KMS-11 (cell line): ENCODE measurements at regions not wholly inside any gene's neighbourhood (a gene's known extent, or its start where the extent isn't known, plus 50 kb on each side); places are given as distances from the start of the nearest gene placed in this dataset.

Experiments used
- H2AFZ ChIP-seq: fragments of 200-600 bp; sonication (generic); 2 replicates; pipeline ENCODE4 v1.6.1; 2016; ENCODE audit warnings: antibody characterized with exemption, mixed run types, low read depth
- H3K27ac ChIP-seq: fragments of 200-600 bp; sonication (generic); 2 replicates; pipeline ENCODE4 v1.6.1; 2016; ENCODE audit warnings: mild to moderate bottlenecking, mixed run types
- H3K27me3 ChIP-seq: fragments of 200-600 bp; sonication (generic); 2 replicates; pipeline ENCODE4 v1.6.1; 2017; ENCODE audit warnings: mild to moderate bottlenecking, low read depth, mixed run types, moderate library complexity; ENCODE audit not compliant: insufficient read depth
- H3K36me3 ChIP-seq: fragments of 200-600 bp; sonication (generic); 2 replicates; pipeline ENCODE4 v1.6.1; 2017; ENCODE audit warnings: mild to moderate bottlenecking, mixed run types; ENCODE audit not compliant: insufficient read depth
- H3K4me1 ChIP-seq: fragments of 200-600 bp; sonication (generic); 2 replicates; pipeline ENCODE4 v1.6.1; 2016; ENCODE audit warnings: mild to moderate bottlenecking, low read depth, mixed run types; ENCODE audit not compliant: poor library complexity, severe bottlenecking
- H3K4me2 ChIP-seq: fragments of 200-600 bp; sonication (generic); 2 replicates; pipeline ENCODE4 v1.7.0; 2016; ENCODE audit warnings: mild to moderate bottlenecking, mixed run types
- H3K4me3 ChIP-seq: fragments of 200-600 bp; sonication (generic); IDR thresholded peaks from 2 replicates; pipeline ENCODE4 v1.6.1; 2017; ENCODE audit warnings: low read depth, low read length, mixed read lengths; ENCODE audit not compliant: insufficient read depth
- H3K79me2 ChIP-seq: fragments of 200-600 bp; sonication (generic); 2 replicates; pipeline ENCODE4 v1.6.1; 2016; ENCODE audit warnings: low read depth, mixed run types; ENCODE audit not compliant: insufficient read depth
- H3K9ac ChIP-seq: fragments of 200-600 bp; sonication (generic); 2 replicates; pipeline ENCODE4 v1.6.1; 2016; ENCODE audit warnings: mild to moderate bottlenecking, mixed run types
- H4K20me1 ChIP-seq: fragments of 200-600 bp; sonication (generic); 2 replicates; pipeline ENCODE4 v1.6.1; 2016; ENCODE audit warnings: mild to moderate bottlenecking, mixed run types; ENCODE audit not compliant: insufficient read depth
- CTCF ChIP-seq: fragments of 200-600 bp; sonication (generic); conservative IDR thresholded peaks from 2 replicates; pipeline ENCODE4 v1.6.1; 2017; ENCODE audit warnings: low read depth, mild to moderate bottlenecking, antibody characterized with exemption, low read length, moderate library complexity, mixed read lengths

DNA sequence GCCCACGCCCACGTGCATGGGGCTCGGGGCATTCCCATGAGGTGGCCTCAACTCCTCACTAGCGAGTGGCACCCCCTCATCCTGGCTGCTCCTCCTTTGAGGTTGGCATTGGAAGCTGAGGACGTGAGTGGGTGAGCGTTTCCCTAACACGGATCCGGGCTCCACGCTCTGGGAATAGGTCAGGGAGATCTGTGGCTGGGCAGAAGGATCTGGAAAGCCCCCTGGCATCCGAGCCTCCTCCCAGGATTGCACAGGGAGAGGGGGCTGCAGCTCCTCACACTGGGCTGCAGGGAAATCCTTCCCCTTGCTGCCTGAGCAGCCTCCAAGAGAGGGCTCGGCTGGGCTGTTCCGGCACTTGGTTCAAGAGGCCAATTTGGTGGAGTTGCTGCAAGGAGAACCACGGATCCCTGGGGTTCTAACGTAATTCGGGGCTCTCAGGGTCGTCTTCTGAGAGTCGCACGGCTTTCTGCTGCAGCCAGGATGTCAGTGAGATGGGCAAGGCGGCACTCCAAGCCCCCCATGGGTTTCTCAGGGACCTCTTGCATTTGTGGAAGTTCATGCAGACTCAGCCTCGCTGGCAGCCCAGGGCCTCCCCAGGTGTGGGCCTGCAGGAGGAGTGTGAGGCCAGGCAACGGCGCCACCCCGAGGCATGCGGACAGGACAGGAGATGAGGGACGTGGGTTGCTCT, 1119.0 kb downstream of the BRD1 start:
- Histone ChIP-seq H3K36me3 (no peaks in the 10 kb centered on the region), H3K4me2 (no peak overlapping the region), H3K4me1 (no peaks in the 10 kb centered on the region), H3K9ac (no peak overlapping the region), H3K27ac (no peak overlapping the region), H2AFZ (no peak overlapping the region), H3K27me3 (no peaks in the 10 kb centered on the region), H4K20me1 (no peaks in the 10 kb centered on the region), H3K79me2 (no peaks in the 10 kb centered on the region), H3K4me3 (no peak overlapping the region)
- TF ChIP-seq CTCF: no peak

- no peak overlapping the region for H2AFZ ChIP-seq
- H4K20me1 ChIP-seq: no peaks in the 10 kb centered on the region
- H3K79me2 ChIP-seq: no peaks in the 10 kb centered on the region
- no peaks in the 10 kb centered on the region for H3K27me3 ChIP-seq
- H3K4me2 ChIP-seq: no peak overlapping the region
- H3K4me1 ChIP-seq: no peaks in the 10 kb centered on the region
- no peaks in the 10 kb centered on the region for H3K36me3 ChIP-seq
- H3K27ac ChIP-seq: no peak overlapping the region
- no peak for TF ChIP-seq CTCF
- H3K4me3 ChIP-seq: no peak overlapping the region
- no peak overlapping the region for H3K9ac ChIP-seq
Measured at GRCh38 chr22:48707763-48708557, 1119.7 kb downstream of the BRD1 start.

DNA sequence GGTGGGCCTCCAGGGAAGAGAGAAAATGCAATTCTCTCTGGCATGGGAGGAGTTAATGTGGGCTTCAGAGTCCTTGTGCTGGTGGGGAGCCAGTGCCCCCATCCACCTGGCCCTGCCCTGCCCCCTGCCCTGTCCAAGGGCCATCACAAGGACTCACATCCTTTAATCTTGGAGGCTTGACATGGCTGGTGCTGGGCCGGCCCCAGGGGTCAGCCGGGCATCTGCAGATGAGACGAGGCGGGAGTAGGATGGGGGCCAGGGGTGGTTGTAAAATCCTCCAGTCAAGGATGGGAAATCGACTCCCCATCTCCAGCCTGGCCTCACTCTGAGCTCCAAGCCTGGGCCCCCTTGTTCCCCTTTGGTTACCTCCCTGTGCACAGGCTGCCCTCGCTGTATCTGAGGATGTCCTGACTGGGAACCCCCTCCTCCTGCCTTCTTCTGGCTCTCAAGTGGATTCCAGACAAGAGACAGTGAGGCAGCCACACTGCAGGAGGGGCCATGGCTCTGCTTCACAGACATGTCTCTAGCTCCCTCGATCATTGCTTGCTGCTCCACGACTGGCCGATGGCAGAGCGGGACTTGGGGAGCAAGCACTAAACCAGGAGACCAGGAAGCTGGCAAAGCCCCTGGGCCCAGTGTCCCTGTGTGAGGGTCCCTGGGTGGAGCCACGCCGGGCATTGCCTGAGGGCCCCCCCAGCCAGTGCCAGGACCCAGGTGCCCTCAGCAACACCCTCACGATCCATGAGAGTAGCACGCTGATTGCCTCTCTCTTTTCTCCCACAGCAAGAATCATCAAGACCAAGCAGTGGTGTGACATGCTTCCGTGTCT, 1120.5 kb downstream of the BRD1 start:
- H3K4me1 ChIP-seq: no peaks in the 10 kb centered on the region
- no peak overlapping the region for H3K4me3 ChIP-seq
- H2AFZ ChIP-seq: no peak overlapping the region
- TF ChIP-seq CTCF: no peak
- H3K27me3 ChIP-seq: no peaks in the 10 kb centered on the region
- no peaks in the 10 kb centered on the region for H4K20me1 ChIP-seq
- H3K79me2 ChIP-seq: no peaks in the 10 kb centered on the region
- H3K4me2 ChIP-seq: no peak overlapping the region
- no peaks in the 10 kb centered on the region for H3K36me3 ChIP-seq
- H3K9ac ChIP-seq: no peak overlapping the region
- H3K27ac ChIP-seq: no peak overlapping the region

DNA sequence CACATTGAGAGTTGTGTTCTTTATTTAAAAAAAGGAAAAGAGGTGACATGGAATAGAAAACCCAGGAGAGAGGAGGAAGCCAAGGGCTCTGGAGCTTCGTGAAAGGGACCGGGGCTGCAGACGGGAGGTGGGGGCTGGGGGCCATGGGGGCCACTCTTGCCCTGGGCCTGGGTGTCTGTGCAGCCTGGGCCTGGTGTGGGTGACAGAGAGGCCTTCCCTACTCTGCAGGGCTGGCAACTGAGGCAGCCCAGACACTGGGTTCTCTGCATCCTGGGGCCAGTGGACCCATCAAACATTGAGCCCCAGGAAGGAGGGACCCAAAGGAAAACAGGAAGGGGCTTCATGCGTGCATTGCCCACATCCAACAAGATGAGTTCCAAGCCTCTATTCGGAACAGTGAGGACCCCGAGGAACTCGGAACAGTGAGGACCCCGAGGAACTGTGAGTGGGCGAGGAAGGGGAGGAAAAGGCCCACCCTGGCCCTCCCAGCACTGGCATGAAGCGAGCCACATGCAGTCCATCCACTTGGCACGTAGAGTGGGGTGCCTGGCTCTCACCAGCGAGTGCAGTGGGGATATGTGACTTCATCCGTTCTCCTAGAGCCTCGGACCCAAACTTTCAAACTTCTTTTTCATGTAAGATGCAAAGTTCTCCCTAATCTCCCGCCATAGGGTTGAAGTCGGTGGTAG, 1121.6 kb downstream of the BRD1 start:
- Histone ChIP-seq H3K4me1 (no peaks in the 10 kb centered on the region), H3K79me2 (no peaks in the 10 kb centered on the region), H3K27me3 (no peaks in the 10 kb centered on the region), H3K4me3 (no peak overlapping the region), H3K27ac (no peak overlapping the region), H2AFZ (no peak overlapping the region), H4K20me1 (no peaks in the 10 kb centered on the region), H3K4me2 (no peak overlapping the region), H3K9ac (no peak overlapping the region), H3K36me3 (no peaks in the 10 kb centered on the region)
- no peak for TF ChIP-seq CTCF
